Epithelial cell of esophagus (primary cell): ENCODE measurements at regions not wholly inside any gene's neighbourhood (a gene's known extent, or its start where the extent isn't known, plus 50 kb on each side); places are given as distances from the start of the nearest gene placed in this dataset.

Source experiments
- DNase-seq: peaks from one replicate; pipeline ENCODE4 v3.0.0; 2010; ENCODE audit warnings: low read depth
- H3K4me3 ChIP-seq: 2 replicates; pipeline ENCODE4 v1.5.1; 2011; ENCODE audit warnings: mild to moderate bottlenecking, low read length, control low read depth
- CTCF ChIP-seq: IDR thresholded peaks from 2 replicates; pipeline ENCODE4 v1.5.1; 2011; ENCODE audit warnings: low read depth, mild to moderate bottlenecking, low read length, control low read depth, inconsistent platforms; ENCODE audit not compliant: insufficient read depth; ENCODE audit errors: missing control alignments

- no peak for DNase-seq
- H3K4me3 ChIP-seq = no peak overlapping the region
- no peak for TF ChIP-seq CTCF
These were observed 147.8 kb upstream of the RPL38 start for GRCh38 chr17:74055508-74056160.

- no peak for TF ChIP-seq CTCF
- no peak overlapping the region for H3K4me3 ChIP-seq
- no peak for DNase-seq
These were observed 143.8 kb upstream of the RPL38 start for GRCh38 chr17:74059479-74060240.

GRCh38 chr17:74061758-74062157 is 141.7 kb upstream of the RPL38 start:
- no peak for TF ChIP-seq CTCF
- DNase-seq = no peak
- no peak overlapping the region for H3K4me3 ChIP-seq

- no peak for DNase-seq
- TF ChIP-seq CTCF = no peak
- H3K4me3 ChIP-seq = no peak overlapping the region
These were observed 141.2 kb upstream of the RPL38 start for GRCh38 chr17:74062234-74062633.

GRCh38 chr17:74063439-74063838 is 140.0 kb upstream of the RPL38 start:
- no peak overlapping the region for H3K4me3 ChIP-seq
- no peak for TF ChIP-seq CTCF
- no peak for DNase-seq

- no peak for TF ChIP-seq CTCF
- no peak for DNase-seq
- H3K4me3 ChIP-seq = no peak overlapping the region
These were observed 133.1 kb upstream of the RPL38 start for GRCh38 chr17:74070374-74070773.
